HCT116 (cell line): ENCODE measurements at regions not wholly inside any gene's neighbourhood (a gene's known extent, or its start where the extent isn't known, plus 50 kb on each side); places are given as distances from the start of the nearest gene placed in this dataset.

Experiments used
- ATAC-seq: fragments of 200-7000 bp; cut with Tn5 transposase; 2 replicates; pipeline ENCODE4 v1.9.1; 2020; ENCODE audit warnings: mild to moderate bottlenecking, moderate library complexity
- BruUV-seq: library from RNA; stranded (reverse); fragments of 400-500 nt; replicated peaks from 2 replicates; lab custom pipeline; 2021; lab: Mats Ljungman, UMichigan
- CTCF ChIA-PET: fragments of 300-600 bp; sonication (Branson Sonifier 250); formaldehyde crosslinking; loops from one replicate; lab custom pipeline; 2021; ENCODE audit warnings: antibody characterized with exemption; lab: Charles Lee
- POLR2A ChIA-PET: fragments of 300-600, 350-600 bp; sonication (Branson Sonifier 250); formaldehyde crosslinking; loops from one replicate; lab custom pipeline; 2021; ENCODE audit warnings: antibody characterized with exemption; lab: Charles Lee
- RAD21 ChIA-PET, 2 experiments: fragments of 300-600 bp; sonication (Branson Sonifier 250); formaldehyde crosslinking; loops; one replicate each; lab custom pipeline; 2023; ENCODE audit warnings: low total read pairs in 2 of 2; ENCODE audit not compliant: uncharacterized antibody in 2 of 2, unreplicated experiment in 2 of 2, low non-redundant PET in 1 of 2; lab: Charles Lee
- DNase-seq: peaks from one replicate; pipeline ENCODE4 v3.0.0-alpha.2; 2010; ENCODE audit warnings: low read depth, low spot score
- H2AFZ ChIP-seq: fragments of 200-600 bp; shearing (Covaris generic), sonication (generic); 2 replicates; pipeline ENCODE4 v1.6.1; 2017; ENCODE audit warnings: low read depth, mixed run types, mixed read lengths, antibody characterized with exemption, low read length; ENCODE audit not compliant: poor library complexity, severe bottlenecking
- H3K27ac ChIP-seq: 2 replicates; pipeline ENCODE4 v1.5.1; 2012; ENCODE audit warnings: low read depth, low read length
- H3K27me3 ChIP-seq: fragments of 200-600 bp; sonication (generic); 2 replicates; pipeline ENCODE4 v1.6.1; 2016; ENCODE audit warnings: mixed run types, low read length, mixed read lengths; ENCODE audit not compliant: insufficient read depth
- H3K36me3 ChIP-seq, 2 experiments: fragments of 200-500 bp in 1 of 2; fragments of 200-600 bp in 1 of 2; sonication (Bioruptor generic) in 1 of 2; sonication (generic) in 1 of 2; 2 replicates each; pipeline versions ENCODE4 v1.5.1 to v1.6.1; 2014 to 2016; ENCODE audit warnings: low read length in 2 of 2, inconsistent platforms in 1 of 2, mixed read lengths in 1 of 2, mixed run types in 1 of 2; ENCODE audit not compliant: insufficient read depth in 2 of 2, control insufficient read depth in 1 of 2
- H3K4me1 ChIP-seq, 2 experiments: fragments of 200-600 bp in 1 of 2; sonication (generic) in 1 of 2; 2 replicates each; pipeline versions ENCODE4 v1.5.1 to v1.6.1; 2012 to 2017; ENCODE audit warnings: low read length in 2 of 2, inconsistent platforms in 1 of 2, mild to moderate bottlenecking in 1 of 2, mixed read lengths in 1 of 2, mixed run types in 1 of 2, moderate library complexity in 1 of 2; ENCODE audit not compliant: insufficient read depth in 2 of 2, control insufficient read depth in 1 of 2
- H3K4me2 ChIP-seq: fragments of 200-600 bp; sonication (generic); 2 replicates; pipeline ENCODE4 v1.6.1; 2017; ENCODE audit warnings: mixed run types, low read length, mixed read lengths
- H3K4me3 ChIP-seq, 2 experiments: fragments of 200-600 bp in 1 of 2; sonication (generic) in 1 of 2; replicated peaks in 1 of 2; 2 replicates each; pipeline ENCODE4 v1.5.1; 2011 to 2016; ENCODE audit warnings: low read length in 2 of 2, control low read depth in 1 of 2, low read depth in 1 of 2, mild to moderate bottlenecking in 1 of 2, mixed read lengths in 1 of 2, mixed run types in 1 of 2
- H3K79me2 ChIP-seq: fragments of 200-600 bp; sonication (generic); 2 replicates; pipeline ENCODE4 v1.6.1; 2017; ENCODE audit warnings: mild to moderate bottlenecking, mixed run types, low read length, moderate library complexity, mixed read lengths; ENCODE audit not compliant: insufficient read depth
- H3K9ac ChIP-seq: fragments of 200-600 bp; sonication (generic); 2 replicates; pipeline ENCODE4 v1.6.1; 2016; ENCODE audit warnings: low read length, mixed read lengths
- H3K9me2 ChIP-seq: fragments of 200-600 bp; sonication (generic), shearing (Covaris generic); 2 replicates; pipeline ENCODE4 v1.6.1; 2017; ENCODE audit warnings: mixed run types, mild to moderate bottlenecking, moderate library complexity; ENCODE audit not compliant: insufficient read depth
- H3K9me3 ChIP-seq, 2 experiments: fragments of 200-500 bp in 1 of 2; fragments of 200-600 bp in 1 of 2; sonication (Bioruptor generic) in 1 of 2; sonication (generic) in 1 of 2; 2 replicates each; pipeline ENCODE4 v1.6.1; 2014 to 2017; ENCODE audit warnings: low read length in 2 of 2, mixed read lengths in 2 of 2, inconsistent platforms in 1 of 2, low read depth in 1 of 2, mild to moderate bottlenecking in 1 of 2, mixed run types in 1 of 2, moderate library complexity in 1 of 2; ENCODE audit not compliant: control insufficient read depth in 1 of 2, insufficient read depth in 1 of 2
- H4K20me1 ChIP-seq: fragments of 200-600 bp; sonication (generic), shearing (Covaris generic); 2 replicates; pipeline ENCODE4 v1.6.1; 2017; ENCODE audit warnings: mixed run types, mild to moderate bottlenecking, moderate library complexity; ENCODE audit not compliant: insufficient read depth
- ATF3 ChIP-seq: IDR thresholded peaks from 2 replicates; pipeline ENCODE4 v1.6.1; 2012
- CBX3 ChIP-seq: IDR thresholded peaks from 2 replicates; pipeline ENCODE4 v1.6.1; 2012; ENCODE audit warnings: low read depth
- CTCF ChIP-seq, 3 experiments: fragments of 200-600 bp in 1 of 3; sonication (generic) in 1 of 3; IDR thresholded peaks in 2 of 3; conservative IDR thresholded peaks in 1 of 3; 2 replicates each; pipeline ENCODE4 v1.5.1; 2012 to 2017; ENCODE audit warnings: low read depth in 2 of 3, low read length in 2 of 3, antibody characterized with exemption in 1 of 3, borderline replicate concordance in 1 of 3, control low read depth in 1 of 3, mild to moderate bottlenecking in 1 of 3, mixed read lengths in 1 of 3, mixed run types in 1 of 3, moderate library complexity in 1 of 3; ENCODE audit not compliant: insufficient read depth in 1 of 3
- ELF1 ChIP-seq: IDR thresholded peaks from 2 replicates; pipeline ENCODE4 v1.6.1; 2012; ENCODE audit warnings: low read depth, borderline replicate concordance
- EZH2phosphoT487 ChIP-seq: fragments of 200-600 bp; IDR thresholded peaks from 2 replicates; pipeline ENCODE4 v1.6.1; 2018; ENCODE audit warnings: antibody characterized with exemption, borderline replicate concordance
- JUND ChIP-seq: IDR thresholded peaks from 2 replicates; pipeline ENCODE4 v1.6.1; 2012
- MAX ChIP-seq: IDR thresholded peaks from 2 replicates; pipeline ENCODE4 v1.6.1; 2012
- RAD21 ChIP-seq: IDR thresholded peaks from 2 replicates; pipeline ENCODE4 v1.6.1; 2012; ENCODE audit warnings: low read depth, mild to moderate bottlenecking
- REST ChIP-seq: IDR thresholded peaks from 2 replicates; pipeline ENCODE4 v1.6.1; 2012; ENCODE audit warnings: low read depth
- SIN3A ChIP-seq: IDR thresholded peaks from 2 replicates; pipeline ENCODE4 v1.6.1; 2012; ENCODE audit warnings: low read depth
- SP1 ChIP-seq: IDR thresholded peaks from 2 replicates; pipeline ENCODE4 v1.6.1; 2012; ENCODE audit warnings: low read depth
- SRF ChIP-seq: IDR thresholded peaks from 2 replicates; pipeline ENCODE4 v1.6.1; 2012; ENCODE audit warnings: low read depth
- TCF7L2 ChIP-seq: IDR thresholded peaks from 2 replicates; pipeline ENCODE4 v1.7.0; 2011; ENCODE audit warnings: borderline replicate concordance, inconsistent platforms; ENCODE audit not compliant: insufficient read depth, insufficient read length; ENCODE audit errors: extremely low read depth
- YY1 ChIP-seq: IDR thresholded peaks from 2 replicates; pipeline ENCODE4 v1.6.1; 2011; ENCODE audit warnings: low read length, low read depth, moderate library complexity, mild to moderate bottlenecking; ENCODE audit not compliant: insufficient replicate concordance; ENCODE audit errors: extremely low read depth
- ZBTB33 ChIP-seq: IDR thresholded peaks from 2 replicates; pipeline ENCODE4 v1.6.1; 2011; ENCODE audit warnings: mild to moderate bottlenecking, low read length, moderate library complexity; ENCODE audit not compliant: insufficient replicate concordance; ENCODE audit errors: extremely low read depth
- ZFX ChIP-seq: fragments of 450-650 bp; IDR thresholded peaks from 2 replicates; pipeline ENCODE4 v1.6.1; 2017
- ZNF274 ChIP-seq: fragments of 200-500 bp; sonication (Bioruptor generic); IDR thresholded peaks from 2 replicates; pipeline ENCODE4 v1.6.1; 2014; ENCODE audit warnings: mild to moderate bottlenecking, low read depth, low read length, inconsistent platforms
- intact Hi-C: fragments of 100-400 bp; cut with micrococcal nuclease; formaldehyde crosslinking; loops from 2 replicates; pipeline ENCODE4 v1.10.0; 2022

GRCh38 chr1:99445486-99445885 lies 181.2 kb downstream of the PLPPR4 start:
- no peak for TF ChIP-seq ZNF274
- TF ChIP-seq SIN3A, result no peak
- no peak for TF ChIP-seq SRF
- no peak for TF ChIP-seq RAD21
- no peak for TF ChIP-seq SP1
- no peak for TF ChIP-seq CTCF (IDR thresholded peaks at IDR 0.05 in 2 of 3, conservative IDR thresholded peaks at IDR 0.05 in 1 of 3; ENCODE audit: borderline replicate concordance in 1 of 3, insufficient read depth in 1 of 3, low read depth in 2 of 3, low read length in 2 of 3)
- TF ChIP-seq YY1, result no peak
- no peak for TF ChIP-seq EZH2phosphoT487
- no peak for TF ChIP-seq ELF1
- no peak for TF ChIP-seq TCF7L2
- TF ChIP-seq ZFX, result no peak
- TF ChIP-seq CBX3, result no peak
- no peak for TF ChIP-seq ZBTB33
- TF ChIP-seq ATF3, result no peak
- TF ChIP-seq JUND, result no peak
- TF ChIP-seq REST, result no peak
- no peak for TF ChIP-seq MAX
- H3K4me1 ChIP-seq, result no peaks in the 10 kb centered on the region
- CTCF ChIA-PET, result no interaction called here
- no peaks in the 10 kb centered on the region for H3K9me2 ChIP-seq
- no peaks in the 10 kb centered on the region for H3K36me3 ChIP-seq
- intact Hi-C loops, result no loop called here
- H2AFZ ChIP-seq, result no peak overlapping the region
- no peak overlapping the region for H3K4me3 ChIP-seq
- no peak overlapping the region for H3K9ac ChIP-seq
- no peak overlapping the region for H3K4me2 ChIP-seq
- DNase-seq (no peak), ATAC-seq (no peak)
- no peaks in the 10 kb centered on the region for H3K79me2 ChIP-seq
- no peak overlapping the region for H3K27ac ChIP-seq
- RAD21 ChIA-PET, result no interaction called here
- POLR2A ChIA-PET, result no interaction called here
- H3K9me3 ChIP-seq, result no peaks in the 10 kb centered on the region
- H3K27me3 ChIP-seq, result no peaks in the 10 kb centered on the region
- BruUV-seq, result no TSS peak
- H4K20me1 ChIP-seq, result no peaks in the 10 kb centered on the region
